Esophagus muscularis mucosa (tissue), 4 donors: ENCODE measurements at regions not wholly inside any gene's neighbourhood (a gene's known extent, or its start where the extent isn't known, plus 50 kb on each side); places are given as distances from the start of the nearest gene placed in this dataset.

Source experiments
- CTCF ChIP-seq, 3 experiments: fragments of 200-600 bp in 2 of 3; fragments of 450-650 bp in 1 of 3; sonication (generic) in 2 of 3; IDR thresholded peaks; one replicate each; pipeline ENCODE4 v1.5.1; 2017 to 2019; ENCODE audit warnings: antibody characterized with exemption in 3 of 3, mild to moderate bottlenecking in 2 of 3, moderate library complexity in 1 of 3
- EP300 ChIP-seq: sonication (generic); formaldehyde crosslinking; IDR thresholded peaks from one replicate; pipeline ENCODE4 v1.6.1; 2017; ENCODE audit warnings: antibody characterized with exemption
- POLR2A ChIP-seq: fragments of 450-650 bp; IDR thresholded peaks from one replicate; pipeline ENCODE4 v1.6.1; 2017; ENCODE audit warnings: antibody characterized with exemption, moderate library complexity, mild to moderate bottlenecking, low read depth
- POLR2AphosphoS5 ChIP-seq, 2 donors: sonication (generic); formaldehyde crosslinking; IDR thresholded peaks; one replicate each; pipeline ENCODE4 v1.6.1; 2017; ENCODE audit warnings: antibody characterized with exemption in 2 of 2

- TF ChIP-seq POLR2A (no peak), EP300 (no peak), CTCF (IDR thresholded peaks at IDR 0.05) (no peak), POLR2AphosphoS5 (IDR thresholded peaks at IDR 0.05) (no peak)
Observed at GRCh38 chr5:92328584-92329259, 945.6 kb upstream of the ARRDC3 start.
